Left renal cortex interstitium (tissue), 4 donors: ENCODE measurements at regions not wholly inside any gene's neighbourhood (a gene's known extent, or its start where the extent isn't known, plus 50 kb on each side); places are given as distances from the start of the nearest gene placed in this dataset.
"Not testable (repeated sequence)": the region's sequence is repeated elsewhere in the genome, so short reads cannot be mapped to it uniquely, and the experiment has no call there.

Source experiments
- DNase-seq, 4 donors: peaks; one replicate each; pipeline ENCODE4 v3.0.0-alpha.2; 2013; ENCODE audit warnings: low read depth in 4 of 4, low spot score in 2 of 4, missing footprints in 1 of 4

DNA sequence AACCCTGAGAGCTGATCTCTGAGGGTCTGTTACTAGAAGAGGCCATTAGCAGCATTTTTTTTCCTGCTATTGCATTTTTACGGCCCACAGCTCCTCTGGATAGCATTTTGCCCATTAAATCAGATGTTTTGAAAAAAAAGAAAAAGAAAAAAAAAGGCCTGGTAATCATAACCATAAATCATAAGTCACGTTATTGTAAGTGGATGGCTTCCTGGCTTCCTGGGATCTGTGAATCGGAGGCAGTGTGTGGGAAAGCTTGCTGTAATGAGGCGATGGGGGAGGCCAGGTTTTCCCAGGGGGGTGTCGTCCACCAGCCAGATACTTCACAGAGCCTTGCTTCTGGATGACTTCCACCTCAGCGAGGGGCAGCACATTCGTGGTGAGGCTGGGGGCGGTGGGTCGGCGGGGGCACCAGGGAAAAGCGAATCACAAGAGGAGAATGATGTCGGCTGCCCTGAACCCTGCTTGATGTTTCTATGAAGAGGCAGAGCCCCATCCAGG is 106.5 kb upstream of the SYT13 start:
- no peak for DNase-seq

DNA sequence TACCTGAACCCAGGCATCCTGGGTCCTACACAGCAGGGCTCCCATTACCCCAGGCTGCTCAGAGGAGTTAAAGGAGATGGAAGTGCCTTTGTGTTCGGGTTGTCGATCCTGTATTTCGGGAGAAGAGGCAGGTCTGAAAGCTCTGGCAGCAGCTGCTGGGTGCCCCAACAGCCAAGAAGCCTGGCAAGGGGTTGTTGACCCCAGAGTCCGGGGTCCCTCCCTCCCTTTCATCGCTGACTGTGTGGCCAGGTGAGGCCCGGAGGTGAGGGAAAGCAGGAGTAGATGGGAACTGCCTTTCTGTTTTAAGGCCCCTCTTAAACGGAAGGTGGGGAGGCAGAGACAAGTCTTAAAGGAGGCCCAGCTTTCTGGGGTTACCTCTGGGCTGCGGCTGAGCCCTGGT is 106.0 kb upstream of the SYT13 start:
- no peak for DNase-seq

DNA sequence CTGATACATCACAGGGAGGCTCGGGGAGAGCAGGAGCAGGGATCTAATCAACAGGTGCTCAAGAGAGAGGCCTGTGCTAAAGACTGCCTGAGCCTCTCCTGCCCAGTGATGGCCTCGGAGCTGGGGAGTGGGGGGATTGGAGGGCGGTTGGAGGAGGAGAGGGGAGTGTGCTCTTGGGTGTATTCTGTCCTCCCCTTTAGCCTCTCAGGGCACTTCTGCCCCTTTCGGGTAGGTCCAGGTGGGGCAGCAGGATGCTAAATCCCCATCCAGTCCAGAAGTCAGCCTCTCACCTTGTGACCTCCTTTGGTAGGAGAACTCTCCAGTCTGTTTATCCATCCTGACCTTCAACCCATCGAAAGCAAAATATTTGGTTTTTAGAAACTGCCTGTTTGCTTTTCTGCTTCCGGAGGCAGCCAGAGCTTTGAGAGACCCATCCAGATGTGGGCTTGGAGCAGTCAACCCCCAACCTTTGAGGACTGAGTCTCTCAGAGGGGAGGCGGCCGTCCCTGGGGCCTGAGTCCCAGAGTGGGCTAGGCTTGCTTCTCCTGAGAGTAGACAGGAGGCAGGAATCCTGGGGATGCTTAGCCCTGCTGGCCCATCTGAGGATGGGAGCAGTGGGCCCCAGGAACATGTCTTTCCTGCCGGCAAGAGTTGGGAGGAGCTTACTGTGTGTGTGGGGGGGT is 105.2 kb upstream of the SYT13 start:
- no peak for DNase-seq

GRCh38 chr11:45390407-45390806 is 104.3 kb upstream of the SYT13 start:
- DNase-seq = no peak

- no peak for DNase-seq
Measured at GRCh38 chr11:45388472-45388871, 102.3 kb upstream of the SYT13 start.

DNA sequence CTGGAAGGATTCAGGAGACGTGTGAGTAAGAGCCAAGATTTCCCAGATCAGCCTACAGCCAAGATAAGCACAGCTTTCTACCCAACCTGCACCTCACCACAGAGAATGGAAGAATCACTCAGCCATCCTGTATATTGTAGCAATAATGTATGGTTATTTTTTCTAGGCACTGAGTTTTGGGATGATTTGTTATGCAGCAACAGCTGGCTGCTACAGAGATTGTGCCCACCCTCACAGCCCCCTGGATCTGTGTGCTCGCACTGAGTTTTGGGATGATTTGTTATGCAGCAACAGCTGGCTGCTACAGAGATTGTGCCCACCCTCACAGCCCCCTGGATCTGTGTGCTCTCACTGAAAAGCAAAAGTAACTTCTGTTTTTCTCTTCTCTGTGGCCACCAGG is 101.7 kb upstream of the SYT13 start:
- not testable (repeated sequence) for DNase-seq

- DNase-seq = no peak
Measured at GRCh38 chr11:45386972-45387371, 100.8 kb upstream of the SYT13 start.

DNA sequence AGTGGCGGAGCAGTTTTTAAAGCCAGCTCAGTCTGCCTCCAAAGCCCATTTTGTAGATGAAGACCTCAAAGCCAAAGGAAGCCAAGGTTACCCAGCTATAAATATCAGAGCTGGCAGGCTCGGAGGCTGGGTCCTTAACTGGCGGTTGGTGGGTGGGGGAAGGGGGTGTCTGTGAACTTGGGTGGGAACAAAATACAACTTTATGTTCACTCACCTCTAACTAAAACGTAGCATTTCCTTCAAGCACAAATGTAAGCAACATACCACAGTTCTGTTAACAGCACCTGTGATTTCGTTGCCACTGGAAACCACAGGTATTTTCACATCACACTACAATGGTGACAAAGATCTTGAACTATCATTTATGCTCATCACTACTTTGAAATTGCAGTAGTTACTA is 99.7 kb upstream of the SYT13 start:
- DNase-seq = no peak

DNA sequence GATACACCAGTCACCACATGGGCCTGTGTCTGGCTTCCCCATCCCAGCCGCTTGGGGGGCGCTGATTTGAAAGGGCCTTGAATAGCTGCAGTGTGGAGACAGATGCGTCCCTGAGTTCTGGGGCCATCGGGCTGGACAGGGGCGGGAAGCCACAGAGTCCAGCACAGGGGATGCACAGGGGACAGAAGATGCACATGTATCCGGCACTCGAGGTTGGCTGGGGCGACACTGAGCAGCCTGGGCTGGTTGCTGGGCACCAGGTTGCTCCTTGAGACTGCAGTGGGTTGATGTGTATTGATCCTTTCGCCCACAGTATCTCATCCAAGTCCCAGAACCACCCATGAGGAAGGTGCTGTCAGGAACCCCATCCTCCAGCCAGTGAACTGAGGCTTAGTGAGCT is 99.3 kb upstream of the SYT13 start:
- DNase-seq = no peak

- DNase-seq = no peak
Measured at GRCh38 chr11:45384711-45385241, 98.6 kb upstream of the SYT13 start.

- DNase-seq = no peak
Measured at GRCh38 chr11:45384016-45384415, 97.9 kb upstream of the SYT13 start.

DNA sequence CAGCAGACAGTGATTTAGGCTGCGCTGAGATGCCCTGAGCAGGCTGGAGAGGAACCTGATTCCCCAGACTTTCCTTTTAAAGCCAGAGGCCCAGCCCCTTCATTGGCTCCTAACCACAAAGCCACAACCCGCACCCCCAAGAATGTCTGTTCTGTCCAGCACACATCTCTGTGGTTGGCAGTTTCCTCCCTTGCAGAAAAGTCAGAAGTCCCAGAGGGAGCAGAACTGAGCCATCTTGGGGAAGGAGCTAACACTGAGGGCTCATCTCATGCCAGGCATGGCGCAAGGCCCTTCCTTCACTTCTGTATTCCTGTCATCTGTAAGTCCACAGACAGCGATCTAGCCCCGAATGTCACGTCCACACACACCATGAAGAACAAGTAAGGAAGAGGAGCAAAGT is 97.1 kb upstream of the SYT13 start:
- no peak for DNase-seq

DNA sequence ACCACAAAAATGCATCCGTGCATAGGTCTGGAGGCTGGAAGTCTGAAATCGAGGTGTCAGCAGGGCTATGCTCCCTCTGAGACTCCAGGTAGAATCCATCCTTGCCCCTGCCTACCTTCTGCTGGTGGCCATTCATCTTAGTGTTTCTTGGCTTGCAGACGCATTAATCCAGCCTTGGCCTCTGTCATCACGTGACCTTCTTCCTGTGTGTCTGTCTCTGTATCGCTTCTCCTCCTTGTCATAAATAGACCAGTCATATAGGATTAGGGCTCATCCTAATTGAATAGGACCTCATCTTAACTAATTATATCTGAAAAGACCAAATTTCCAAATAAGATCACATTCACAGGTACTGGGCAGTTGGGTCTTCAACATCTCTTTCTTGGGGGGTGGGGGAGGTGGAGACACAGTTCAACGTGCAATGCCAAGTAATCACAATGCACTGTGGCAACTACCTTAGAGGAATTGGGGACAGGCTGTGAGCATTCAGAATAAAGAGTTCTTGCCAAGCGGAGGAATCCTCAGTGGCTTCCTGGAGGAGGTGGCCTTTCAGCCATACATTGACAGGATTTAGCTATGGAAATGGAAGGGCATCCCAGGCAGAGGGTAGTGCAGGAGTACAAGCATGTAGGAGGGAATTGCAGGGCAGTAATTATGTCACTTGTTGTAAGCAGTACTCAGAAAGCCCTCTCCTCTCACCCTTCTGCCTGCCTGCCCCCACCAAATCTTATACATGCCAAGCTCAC is 96.2 kb upstream of the SYT13 start:
- DNase-seq = no peak

DNA sequence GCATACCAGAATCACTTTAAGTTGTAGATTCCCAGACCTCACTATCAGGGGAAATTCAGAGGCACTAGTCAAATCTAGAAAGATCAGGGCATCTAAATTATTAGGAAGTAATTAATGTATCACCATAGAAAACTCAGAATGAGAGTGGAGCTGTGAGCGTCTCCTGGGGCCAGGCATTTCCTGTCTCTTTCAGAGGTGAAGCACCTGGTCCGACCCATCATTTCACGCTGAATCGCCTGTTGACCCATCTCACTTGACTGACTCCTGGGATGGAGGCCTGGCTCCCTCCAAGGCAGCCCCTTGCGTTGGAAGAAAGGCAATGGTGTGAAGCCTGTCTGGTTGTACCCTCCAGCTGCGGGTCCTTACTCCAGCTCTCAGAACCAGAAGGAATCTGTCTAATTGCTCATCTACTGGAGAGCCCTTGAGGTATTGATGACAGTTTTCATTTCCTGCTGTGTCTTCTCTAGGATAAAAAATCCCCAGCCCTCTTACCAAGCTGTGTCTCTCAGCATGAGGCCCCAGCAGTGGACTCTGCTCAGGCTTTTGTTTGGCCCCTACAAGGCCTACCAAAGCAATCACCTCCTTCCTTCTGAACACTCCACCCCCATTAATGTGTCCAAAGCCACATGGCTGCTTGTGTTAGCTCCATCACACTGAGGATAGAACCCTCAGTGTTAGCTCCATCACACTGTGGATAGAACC is 93.2 kb upstream of the SYT13 start:
- no peak for DNase-seq

GRCh38 chr11:45378516-45378915 is 92.4 kb upstream of the SYT13 start:
- no peak for DNase-seq

GRCh38 chr11:45374653-45375059 is 88.5 kb upstream of the SYT13 start:
- no peak for DNase-seq

GRCh38 chr11:45374130-45374529 is 88.0 kb upstream of the SYT13 start:
- DNase-seq = no peak

DNA sequence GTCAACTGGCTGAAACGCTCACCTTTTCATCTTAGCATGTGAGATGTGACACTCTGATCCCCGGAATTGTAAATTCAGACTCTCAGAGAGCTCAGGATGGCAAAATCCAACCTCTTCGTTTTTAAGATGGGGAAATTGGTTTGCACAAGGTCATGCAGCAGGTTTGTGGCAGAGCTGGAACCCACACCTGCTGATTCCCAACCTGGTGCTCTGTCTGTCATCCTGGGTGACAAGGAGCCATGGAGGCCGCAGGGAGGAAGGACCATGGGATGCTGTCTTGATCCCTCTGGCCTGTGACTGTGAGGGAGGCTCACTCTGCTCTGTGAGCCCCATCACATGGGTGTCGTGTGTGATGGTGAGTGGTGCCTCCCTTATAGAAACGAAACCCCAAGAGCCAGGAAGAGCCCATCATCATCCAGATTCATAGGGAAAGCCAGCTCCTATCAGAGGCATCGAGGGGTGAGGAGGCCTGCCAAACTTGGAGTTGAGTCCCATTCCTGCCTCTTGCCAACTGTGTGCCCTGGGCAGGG is 87.4 kb upstream of the SYT13 start:
- no peak for DNase-seq

GRCh38 chr11:45372414-45372813 is 86.3 kb upstream of the SYT13 start:
- DNase-seq = not testable (repeated sequence)

- DNase-seq = peak; percentile 58 to 69 (median 62)
Measured at GRCh38 chr11:45371251-45372115, 85.3 kb upstream of the SYT13 start.
